Suprapubic skin (tissue), 4 donors: ENCODE measurements at regions not wholly inside any gene's neighbourhood (a gene's known extent, or its start where the extent isn't known, plus 50 kb on each side); places are given as distances from the start of the nearest gene placed in this dataset.
"Not testable (repeated sequence)": the region's sequence is repeated elsewhere in the genome, so short reads cannot be mapped to it uniquely, and the experiment has no call there.

Source experiments
- DNase-seq, 2 donors: peaks; one replicate each; pipeline ENCODE4 v3.0.0-alpha.2; 2019; ENCODE audit warnings: low spot score in 2 of 2
- H3K27ac ChIP-seq: fragments of 200-600 bp; sonication (generic); one replicate; pipeline ENCODE4 v1.5.1; 2019
- H3K27me3 ChIP-seq: fragments of 200-600 bp; sonication (generic); one replicate; pipeline ENCODE4 v1.5.1; 2019
- H3K36me3 ChIP-seq: fragments of 200-600 bp; sonication (generic); one replicate; pipeline ENCODE4 v1.5.1; 2019
- H3K4me1 ChIP-seq: fragments of 200-600 bp; sonication (generic); one replicate; pipeline ENCODE4 v1.5.1; 2019
- H3K4me3 ChIP-seq: fragments of 200-600 bp; sonication (generic); one replicate; pipeline ENCODE4 v1.5.1; 2019; ENCODE audit warnings: mild to moderate bottlenecking
- H3K9me3 ChIP-seq: fragments of 200-600 bp; sonication (generic); one replicate; pipeline ENCODE4 v1.5.1; 2019
- CTCF ChIP-seq, 2 donors: fragments of 200-600 bp in 1 of 2; fragments of 450-650 bp in 1 of 2; sonication (generic) in 1 of 2; IDR thresholded peaks; one replicate each; pipeline ENCODE4 v1.5.1; 2016 to 2019; ENCODE audit warnings: antibody characterized with exemption in 2 of 2, mild to moderate bottlenecking in 1 of 2, moderate library complexity in 1 of 2
- EP300 ChIP-seq: sonication (generic); formaldehyde crosslinking; IDR thresholded peaks from one replicate; pipeline ENCODE4 v1.6.1; 2017; ENCODE audit warnings: antibody characterized with exemption
- POLR2A ChIP-seq, 2 donors: fragments of 450-650 bp; IDR thresholded peaks; one replicate each; pipeline ENCODE4 v1.6.1; 2017; ENCODE audit warnings: antibody characterized with exemption in 2 of 2, mild to moderate bottlenecking in 2 of 2, moderate library complexity in 2 of 2
- POLR2AphosphoS5 ChIP-seq, 3 donors: sonication (generic); formaldehyde crosslinking; IDR thresholded peaks; one replicate each; pipeline ENCODE4 v1.6.1; 2017; ENCODE audit warnings: antibody characterized with exemption in 3 of 3
- WGBS: methylation state at CpG from one replicate; pipeline ENCODE4 v1.1.5; 2018; 5-methylcytosine and 5-hydroxymethylcytosine counted together

- WGBS = 57% methylated on average over 2 of the region's 2 CpGs
- no peaks in the 10 kb centered on the region for H3K36me3 ChIP-seq
- H3K9me3 ChIP-seq = no peaks in the 10 kb centered on the region
- H3K4me3 ChIP-seq = no peak overlapping the region
- TF ChIP-seq POLR2AphosphoS5 (IDR thresholded peaks at IDR 0.05) (no peak), EP300 (no peak), CTCF (IDR thresholded peaks at IDR 0.05) (no peak), POLR2A (IDR thresholded peaks at IDR 0.05) (no peak)
- no peak overlapping the region for H3K27ac ChIP-seq
- H3K27me3 ChIP-seq = no peaks in the 10 kb centered on the region
- DNase-seq = no peak
- no peaks in the 10 kb centered on the region for H3K4me1 ChIP-seq
Observed at GRCh38 chr3:27805282-27805681, 83.2 kb upstream of the EOMES start.

- no peaks in the 10 kb centered on the region for H3K4me1 ChIP-seq
- H3K27ac ChIP-seq = no peak overlapping the region
- no peaks in the 10 kb centered on the region for H3K36me3 ChIP-seq
- no peaks in the 10 kb centered on the region for H3K9me3 ChIP-seq
- H3K27me3 ChIP-seq = no peaks in the 10 kb centered on the region
- TF ChIP-seq EP300 = no peak
- TF ChIP-seq POLR2A (IDR thresholded peaks at IDR 0.05) = no peak
- TF ChIP-seq POLR2AphosphoS5 (IDR thresholded peaks at IDR 0.05) = no peak
- TF ChIP-seq CTCF (IDR thresholded peaks at IDR 0.05) = no peak
- no peak for DNase-seq
- WGBS = 21% methylated on average over 1 of the region's 1 CpG
- H3K4me3 ChIP-seq = no peak overlapping the region
Observed at GRCh38 chr3:27813255-27813654, 91.1 kb upstream of the EOMES start.

GRCh38 chr3:27821609-27822008 is 99.5 kb upstream of the EOMES start:
- H3K4me1 ChIP-seq, H3K27ac ChIP-seq, DNase-seq, H3K36me3 ChIP-seq, H3K4me3 ChIP-seq, H3K27me3 ChIP-seq, H3K9me3 ChIP-seq: not testable (repeated sequence)
- WGBS = 96% methylated on average over 23 of the region's 23 CpGs

DNA sequence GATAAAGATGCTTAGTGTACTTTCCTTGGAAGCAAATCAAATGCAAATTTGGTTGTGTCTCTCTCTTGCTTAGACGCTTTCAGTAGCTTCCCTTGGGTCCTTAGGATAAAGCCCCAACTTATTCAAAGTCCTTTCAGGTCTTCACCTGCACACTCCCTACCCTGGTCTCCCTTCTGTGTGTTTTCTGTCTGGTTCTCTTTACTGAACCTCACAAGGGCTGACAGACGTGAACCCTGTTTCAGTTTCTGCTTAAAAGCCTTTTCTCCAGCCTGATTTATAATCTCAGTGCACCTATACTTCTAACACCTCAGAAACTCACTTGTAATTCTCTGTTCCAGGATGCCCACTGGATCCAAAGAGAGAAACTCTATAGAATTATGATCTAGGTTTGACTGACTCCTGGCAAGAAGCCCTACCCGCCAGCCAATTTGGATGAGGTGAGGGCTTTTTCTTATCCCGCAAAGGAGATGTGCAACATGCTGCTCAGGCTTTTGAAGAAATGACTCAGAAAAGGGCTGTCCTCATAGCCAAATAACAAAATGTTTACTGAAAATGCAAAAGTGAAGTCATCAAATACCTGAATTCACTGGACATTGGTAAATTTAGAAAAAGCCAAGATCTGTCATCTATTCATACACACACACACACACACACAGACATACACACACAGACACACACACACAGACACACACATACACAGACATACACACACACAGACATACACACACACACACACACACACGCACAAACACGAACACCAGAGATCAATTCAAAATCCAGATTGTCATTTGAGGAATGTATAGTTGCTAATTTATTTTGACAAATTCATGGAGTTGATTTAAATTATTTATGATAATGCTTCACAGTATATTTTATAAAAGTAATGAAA is 102.4 kb upstream of the EOMES start:
- no peak for DNase-seq
- WGBS = 62% methylated on average over 6 of the region's 6 CpGs
- no peak for TF ChIP-seq POLR2AphosphoS5 (IDR thresholded peaks at IDR 0.05)
- no peak for TF ChIP-seq EP300
- TF ChIP-seq POLR2A (IDR thresholded peaks at IDR 0.05) = no peak
- no peak for TF ChIP-seq CTCF (IDR thresholded peaks at IDR 0.05)
- H3K36me3 ChIP-seq = no peaks in the 10 kb centered on the region
- H3K27me3 ChIP-seq = no peaks in the 10 kb centered on the region
- no peak overlapping the region for H3K4me3 ChIP-seq
- H3K9me3 ChIP-seq = no peaks in the 10 kb centered on the region
- no peaks in the 10 kb centered on the region for H3K4me1 ChIP-seq
- no peak overlapping the region for H3K27ac ChIP-seq

- no peaks in the 10 kb centered on the region for H3K36me3 ChIP-seq
- H3K4me3 ChIP-seq = no peak overlapping the region
- no peaks in the 10 kb centered on the region for H3K9me3 ChIP-seq
- no peak for DNase-seq
- TF ChIP-seq EP300 = no peak
- no peak for TF ChIP-seq POLR2AphosphoS5 (IDR thresholded peaks at IDR 0.05)
- no peak for TF ChIP-seq POLR2A (IDR thresholded peaks at IDR 0.05)
- TF ChIP-seq CTCF (IDR thresholded peaks at IDR 0.05) = no peak
- no peak overlapping the region for H3K27ac ChIP-seq
- no peaks in the 10 kb centered on the region for H3K4me1 ChIP-seq
- H3K27me3 ChIP-seq = no peaks in the 10 kb centered on the region
Observed at GRCh38 chr3:27826448-27826847, 104.3 kb upstream of the EOMES start.
